HG03457 (cell line): ENCODE measurements at regions not wholly inside any gene's neighbourhood (a gene's known extent, or its start where the extent isn't known, plus 50 kb on each side); places are given as distances from the start of the nearest gene placed in this dataset.
"Not testable (repeated sequence)": the region's sequence is repeated elsewhere in the genome, so short reads cannot be mapped to it uniquely, and the experiment has no call there.

Experiments
- ATAC-seq: cut with Tn5 transposase; IDR thresholded peaks from one replicate; pipeline ENCODE4 v1.9.1; 2021; ENCODE audit warnings: moderate number of reproducible peaks; ENCODE audit not compliant: unreplicated experiment

DNA sequence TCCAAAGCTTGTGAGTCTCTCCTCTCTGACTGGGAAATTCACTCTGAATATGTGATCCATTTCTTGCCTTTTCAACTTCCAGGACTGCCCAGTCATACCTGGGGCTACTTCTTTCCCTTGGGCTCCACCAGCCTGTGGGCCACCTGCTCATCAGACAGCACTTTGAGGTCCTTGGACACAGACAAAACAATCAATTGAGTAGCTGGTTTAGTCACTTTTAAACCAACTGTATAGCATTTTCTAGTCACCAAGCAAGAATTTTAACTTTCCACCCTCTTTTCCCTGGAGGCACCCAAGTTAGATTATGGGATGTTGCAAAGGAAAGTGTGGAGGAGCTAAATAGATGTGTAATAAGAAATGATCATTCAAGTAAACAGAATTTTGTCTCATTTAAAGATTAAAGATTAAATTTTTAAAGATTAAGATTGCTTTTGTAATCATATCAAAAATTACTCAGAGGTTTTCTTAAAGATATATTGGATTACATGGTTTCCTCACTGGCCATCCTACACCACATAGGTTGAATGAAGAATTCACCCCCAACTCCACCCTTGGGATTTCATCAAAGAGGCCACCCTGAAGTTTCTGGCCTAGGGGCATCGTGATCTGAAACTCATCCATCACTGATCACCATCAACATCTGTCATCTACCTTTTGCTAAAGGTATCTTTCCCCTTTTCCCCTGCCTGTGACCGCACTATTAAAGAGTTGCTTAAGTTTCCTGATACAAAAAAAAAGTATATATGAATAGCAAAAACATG is 219.2 kb upstream of the NR5A2 start:
- ATAC-seq = no peak

DNA sequence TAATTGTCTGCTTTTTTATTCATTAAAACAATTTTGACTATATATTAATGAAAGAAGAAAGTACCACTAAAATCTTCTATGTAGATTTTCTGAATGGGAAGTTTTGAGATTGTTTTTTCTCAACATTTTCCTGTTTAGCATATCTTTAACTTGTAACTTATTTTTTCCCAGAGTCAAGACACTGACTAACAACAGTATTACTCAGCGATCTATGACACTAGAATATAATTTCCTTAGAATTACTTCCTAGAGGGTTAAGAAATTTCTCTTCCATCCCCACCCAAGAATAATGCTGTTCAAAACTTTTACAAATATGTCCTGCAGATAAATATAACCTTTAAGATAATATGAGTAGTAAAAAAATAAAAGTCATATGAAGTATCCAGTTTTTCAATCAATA is 218.2 kb upstream of the NR5A2 start:
- no peak for ATAC-seq

DNA sequence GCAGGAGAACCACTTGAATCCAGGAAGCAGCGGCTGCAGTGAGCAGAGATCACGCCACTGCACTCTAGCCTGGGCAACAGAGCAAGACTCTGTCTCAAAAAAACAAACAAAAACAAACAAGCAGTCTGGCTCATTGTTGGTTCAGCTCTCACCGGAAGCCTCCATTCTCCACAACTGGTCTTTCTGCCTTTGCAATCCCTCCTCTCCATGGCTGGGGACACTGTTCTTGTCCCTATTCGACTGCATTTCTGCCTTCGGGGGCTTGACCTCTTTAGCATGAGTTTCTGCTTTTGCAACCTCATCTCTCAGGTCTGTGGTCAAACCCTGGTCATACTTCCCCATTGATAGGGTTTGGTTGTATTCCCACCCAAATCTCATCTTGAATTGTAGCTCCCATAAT is 216.3 kb upstream of the NR5A2 start:
- ATAC-seq = no peak

DNA sequence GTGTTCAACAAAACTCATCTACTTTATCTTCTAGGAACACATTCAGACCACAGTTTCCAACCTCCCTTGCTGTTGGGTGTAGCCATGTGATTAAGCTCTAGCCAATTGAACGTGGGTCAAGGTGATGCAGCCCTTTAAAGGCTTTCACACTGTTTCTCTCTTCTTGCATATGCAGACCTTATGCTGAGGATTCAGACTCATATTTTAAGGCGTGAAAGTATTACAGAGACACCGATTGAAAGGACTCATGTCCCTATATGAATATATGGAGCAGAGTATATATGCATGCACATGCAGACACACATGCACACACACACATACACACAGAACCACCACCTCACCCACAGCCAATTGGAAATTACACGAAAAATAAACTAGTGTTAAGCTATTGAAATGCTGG is 214.3 kb upstream of the NR5A2 start:
- ATAC-seq = no peak

DNA sequence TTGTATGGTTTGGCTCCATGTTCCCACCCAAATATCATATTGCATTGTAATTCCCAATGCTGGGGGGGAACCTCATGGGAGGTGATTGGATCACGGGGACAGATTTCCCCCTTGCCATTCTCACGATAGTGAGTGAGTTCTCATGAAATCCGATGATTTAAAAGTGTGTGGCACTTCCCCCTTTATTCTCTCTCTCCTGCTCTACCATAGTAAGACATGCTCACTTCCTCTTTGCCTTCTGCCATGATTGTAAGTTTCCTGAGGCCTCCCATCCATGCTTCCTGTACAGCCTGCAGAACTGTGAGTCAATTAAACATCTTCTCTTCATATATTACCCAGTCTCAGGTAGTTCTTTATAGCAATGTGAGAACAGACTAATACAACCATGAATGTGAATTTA is 211.6 kb upstream of the NR5A2 start:
- ATAC-seq = no peak

DNA sequence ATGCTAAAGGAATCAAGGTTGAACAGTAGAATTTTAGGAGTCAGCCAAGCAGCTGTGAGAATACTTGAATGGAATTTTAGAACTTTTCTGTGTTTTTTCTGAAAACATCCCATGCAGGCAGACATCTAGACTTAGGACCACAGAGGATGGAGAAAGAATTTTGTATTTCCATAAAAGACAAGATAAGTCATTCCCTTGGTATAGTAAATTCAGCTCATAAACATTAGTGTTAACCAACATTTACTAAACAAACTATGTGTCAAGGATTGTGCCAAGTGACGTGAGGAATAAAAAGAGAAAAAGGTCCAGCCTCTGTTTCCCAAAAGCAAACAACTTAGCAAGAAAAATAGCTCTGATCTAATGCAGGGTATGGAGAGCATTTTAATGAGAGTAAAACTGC is 210.2 kb upstream of the NR5A2 start:
- no peak for ATAC-seq

DNA sequence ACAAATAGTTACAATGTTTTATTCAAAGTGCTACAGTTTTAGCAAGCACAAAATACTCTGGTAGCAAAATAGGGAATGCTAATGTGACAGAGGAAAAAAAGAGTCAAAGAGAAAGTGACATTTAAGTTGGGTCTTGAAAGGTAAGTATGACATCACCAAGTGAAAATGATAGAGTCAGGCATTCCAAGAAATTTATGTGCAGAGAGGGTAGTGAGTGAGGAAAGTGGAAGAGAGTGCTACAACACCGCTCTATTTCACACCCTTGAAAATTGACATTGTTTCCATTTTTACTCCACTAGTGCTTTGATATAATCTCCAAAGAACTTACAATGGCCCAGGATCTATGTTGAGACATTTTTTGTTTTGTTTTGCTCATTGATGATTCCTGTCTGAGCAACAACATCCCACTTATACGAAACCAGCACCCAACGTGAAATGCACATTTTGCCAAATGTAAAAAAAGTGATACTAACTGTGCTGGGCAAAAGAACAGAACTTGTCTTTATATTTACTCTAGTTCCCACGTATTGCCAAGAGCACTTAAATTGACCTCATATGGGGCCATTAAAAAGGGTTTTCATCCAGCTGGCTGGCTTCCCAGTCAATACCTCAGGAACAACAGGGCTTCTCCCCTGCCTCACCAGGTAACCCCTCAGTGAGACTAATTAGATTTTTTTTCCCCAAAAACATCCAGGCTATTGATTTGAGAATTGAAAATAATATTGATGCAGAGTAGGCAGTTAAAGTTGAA is 206.3 kb upstream of the NR5A2 start:
- no peak for ATAC-seq

DNA sequence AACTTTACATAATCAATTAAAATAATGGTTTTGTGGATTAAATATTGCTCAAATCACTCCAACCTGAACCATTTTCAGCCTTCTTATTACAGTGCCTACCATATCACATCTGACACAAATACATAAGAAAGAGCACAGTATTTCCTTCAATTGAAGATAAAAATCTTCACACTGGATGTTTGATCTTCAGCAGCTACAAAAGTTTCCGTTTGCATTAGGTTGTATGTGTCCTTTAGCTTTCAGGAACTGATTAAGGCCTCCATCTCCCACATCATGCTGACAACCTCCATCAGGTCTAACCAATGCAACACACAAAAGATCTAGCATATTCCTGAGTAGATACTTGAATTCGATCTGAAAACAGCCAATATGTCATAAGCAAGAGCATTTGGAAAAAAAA is 195.1 kb upstream of the NR5A2 start:
- no peak for ATAC-seq

DNA sequence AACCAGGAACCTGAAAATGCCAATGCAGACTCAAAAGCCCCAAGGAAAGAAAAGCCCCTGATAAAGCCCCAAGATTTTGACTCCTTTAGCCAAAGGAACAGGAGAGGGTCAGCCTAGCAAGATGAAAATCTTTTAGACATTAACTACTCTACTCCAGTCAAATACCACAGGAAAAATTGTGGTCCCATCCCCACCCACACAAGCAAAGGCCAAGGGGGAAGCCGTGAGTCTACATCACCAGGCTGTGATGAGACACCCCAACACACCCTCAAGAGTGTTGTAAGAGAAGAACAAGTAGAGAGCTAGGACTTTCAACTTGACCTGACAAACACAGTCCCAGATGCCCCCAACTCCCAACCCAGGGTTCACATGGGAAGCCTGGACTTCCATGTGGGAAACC is 192.8 kb upstream of the NR5A2 start:
- ATAC-seq = no peak

DNA sequence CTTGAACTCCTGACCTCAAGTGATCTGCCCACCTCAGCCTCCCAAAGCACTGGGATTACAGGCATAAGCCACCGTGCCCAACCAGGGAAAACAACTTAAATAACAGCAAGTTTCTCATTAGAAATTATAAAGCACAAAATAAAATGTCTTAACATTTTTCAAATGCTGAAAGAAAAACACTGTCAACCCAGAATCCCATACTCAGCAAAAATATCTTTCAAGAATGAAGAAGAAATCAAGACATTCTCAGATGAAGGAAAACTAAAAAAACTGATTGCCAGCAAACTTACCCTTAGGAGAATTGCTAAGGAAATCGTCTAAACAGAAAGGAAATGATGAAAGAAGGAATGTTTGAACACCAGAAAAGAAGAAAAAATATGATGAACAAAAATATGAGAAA is 191.1 kb upstream of the NR5A2 start:
- ATAC-seq = no peak

DNA sequence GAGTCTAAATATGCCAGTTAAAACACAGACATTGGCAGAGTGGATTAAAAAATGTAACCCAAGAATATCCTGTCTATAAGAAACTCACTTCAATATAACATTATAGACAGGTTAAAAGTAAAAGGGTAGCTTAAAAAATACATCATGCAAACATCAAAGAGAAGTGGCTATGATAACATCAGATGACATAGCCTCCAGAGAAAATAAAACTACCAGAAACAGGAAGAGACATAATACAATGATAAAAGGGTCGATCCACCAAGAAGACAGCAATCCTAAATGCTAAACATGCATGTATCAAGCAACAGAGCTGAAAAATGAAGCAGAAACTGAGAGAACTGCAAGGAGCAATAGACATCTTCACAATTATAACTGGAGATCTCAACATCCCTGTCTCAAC is 190.2 kb upstream of the NR5A2 start:
- ATAC-seq = no peak

DNA sequence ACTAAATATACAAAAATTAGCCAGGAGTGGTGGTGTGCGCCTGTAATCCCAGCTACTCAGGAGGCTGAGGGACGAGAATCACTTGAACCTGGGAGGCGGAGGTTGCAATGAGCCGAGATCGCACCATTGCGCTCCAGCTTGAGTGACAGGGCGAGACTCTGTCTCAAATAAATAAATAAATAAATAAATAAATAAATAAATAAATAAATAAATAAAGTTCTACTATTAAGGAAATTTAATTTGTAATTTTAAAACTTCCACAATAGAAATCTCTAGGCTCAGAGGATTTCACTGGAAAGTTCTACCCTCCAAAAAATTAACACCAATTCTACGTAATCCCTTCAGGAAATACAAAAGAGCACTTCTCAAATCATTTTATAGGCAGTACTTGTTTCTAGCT is 187.9 kb upstream of the NR5A2 start:
- ATAC-seq = not testable (repeated sequence)

DNA sequence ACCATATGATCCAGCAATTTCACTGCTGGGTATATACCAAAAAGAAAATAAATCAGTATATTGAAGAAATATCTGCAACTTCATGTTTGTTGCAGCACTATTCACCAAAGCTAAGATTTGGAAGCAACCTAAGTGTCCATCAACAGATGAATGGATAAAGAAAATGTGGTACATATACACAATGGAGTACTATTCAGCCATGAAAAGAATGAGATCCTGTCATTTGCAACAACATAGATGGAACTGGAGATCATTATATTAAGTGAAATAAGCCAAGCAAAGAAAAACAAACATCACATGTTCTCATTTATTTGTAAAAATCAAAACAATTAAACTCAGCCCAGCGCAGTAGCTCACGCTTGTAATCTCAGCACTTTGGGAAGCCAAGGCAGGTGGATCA is 184.4 kb upstream of the NR5A2 start:
- ATAC-seq = not testable (repeated sequence)

DNA sequence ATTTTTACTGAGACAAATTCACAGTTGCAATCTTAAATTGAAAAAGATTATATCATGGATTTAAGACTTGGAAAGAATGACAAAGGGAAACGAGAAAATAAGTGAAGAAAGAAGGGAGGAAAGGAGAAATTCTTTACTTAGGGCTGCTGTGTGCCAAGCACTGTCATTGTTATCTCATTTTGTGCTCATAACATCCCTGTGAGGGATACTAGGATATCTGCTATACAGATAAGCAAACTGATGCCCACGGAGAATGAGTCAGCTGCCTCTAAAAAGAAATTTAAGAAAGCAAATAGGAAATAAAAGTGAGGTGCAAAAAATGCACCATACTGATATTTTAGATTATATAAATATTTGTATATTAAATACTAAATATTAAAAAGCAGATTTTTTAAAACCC is 183.6 kb upstream of the NR5A2 start:
- ATAC-seq = no peak

DNA sequence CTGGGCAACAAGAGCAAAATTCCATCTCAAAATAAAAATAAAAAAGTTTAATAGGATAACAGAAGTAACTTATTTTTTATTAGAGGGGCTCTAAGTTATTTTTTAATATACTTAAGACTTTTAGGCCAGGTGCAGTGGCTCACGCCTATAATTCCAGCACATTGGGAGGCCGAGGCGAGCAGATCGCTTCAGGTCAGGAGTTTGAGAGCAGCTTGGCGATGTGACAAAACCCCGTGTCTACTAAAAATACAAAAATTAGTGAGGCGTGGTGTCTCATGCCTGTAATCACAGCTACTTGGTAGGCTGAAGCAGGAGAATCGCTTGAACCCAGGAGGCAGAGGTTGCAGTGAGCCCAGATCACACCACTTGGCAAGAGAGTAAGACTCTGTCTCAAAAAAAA is 180.5 kb upstream of the NR5A2 start:
- no peak for ATAC-seq

DNA sequence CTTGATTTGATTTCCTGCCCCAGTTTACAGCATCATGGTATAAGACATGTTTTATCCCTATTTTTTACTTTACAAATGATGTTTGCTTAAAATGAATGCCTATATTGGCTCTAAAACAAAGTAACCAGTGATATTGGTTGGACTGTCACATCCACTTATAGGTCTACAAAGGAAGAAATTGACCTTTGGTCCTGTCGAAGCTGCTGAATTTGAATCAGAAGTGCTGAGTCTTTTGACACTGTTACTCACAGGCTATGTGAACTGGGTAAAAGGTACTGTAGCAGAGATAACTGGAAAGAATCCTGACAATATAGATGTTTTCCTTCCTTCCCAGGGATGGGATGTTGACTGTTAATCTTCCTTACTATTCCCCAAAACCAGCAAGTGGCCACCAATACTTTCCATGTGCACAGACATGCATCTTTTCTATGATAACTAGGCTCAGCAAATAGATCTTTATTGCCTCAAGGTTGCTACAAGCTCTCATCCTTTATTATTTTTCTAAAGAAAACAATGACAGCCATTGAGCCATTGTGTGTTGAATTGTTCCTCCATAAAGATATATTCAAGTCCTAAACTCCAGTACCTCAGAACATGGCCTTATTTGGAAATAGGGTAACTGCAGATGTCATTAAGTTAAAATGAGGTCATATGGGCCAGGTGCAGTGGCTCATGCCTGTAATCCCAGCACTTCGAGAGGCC is 175.9 kb upstream of the NR5A2 start:
- ATAC-seq = no peak

DNA sequence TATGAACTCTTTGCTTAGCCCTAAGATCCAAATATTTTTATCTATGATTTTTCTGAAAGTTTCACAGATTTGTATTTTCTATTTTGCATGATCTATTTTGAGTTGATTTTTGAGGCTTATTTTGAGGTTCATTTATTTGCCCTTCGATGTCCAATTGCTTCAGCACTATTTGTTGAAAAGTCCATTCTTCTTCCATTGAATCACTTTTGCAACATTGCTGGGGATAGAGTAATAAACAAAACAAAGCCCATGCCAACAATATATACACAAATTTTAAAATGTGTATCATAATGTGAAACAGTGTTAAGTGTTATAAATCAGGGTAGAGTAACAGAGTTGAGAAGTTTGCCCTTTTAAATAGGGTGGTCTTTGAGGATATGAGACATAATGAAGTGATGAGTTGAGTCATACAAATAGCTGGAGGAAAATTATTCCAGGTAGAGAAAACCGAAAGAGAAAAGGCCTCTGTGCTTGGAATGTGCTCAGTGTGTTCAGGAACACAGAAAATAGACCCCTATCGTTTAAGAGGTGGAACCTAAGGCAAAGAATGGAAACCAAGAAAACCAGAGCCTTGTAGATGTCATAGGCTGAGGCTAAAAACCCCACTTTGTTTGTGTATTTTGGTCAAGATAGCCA is 172.7 kb upstream of the NR5A2 start:
- ATAC-seq = no peak

DNA sequence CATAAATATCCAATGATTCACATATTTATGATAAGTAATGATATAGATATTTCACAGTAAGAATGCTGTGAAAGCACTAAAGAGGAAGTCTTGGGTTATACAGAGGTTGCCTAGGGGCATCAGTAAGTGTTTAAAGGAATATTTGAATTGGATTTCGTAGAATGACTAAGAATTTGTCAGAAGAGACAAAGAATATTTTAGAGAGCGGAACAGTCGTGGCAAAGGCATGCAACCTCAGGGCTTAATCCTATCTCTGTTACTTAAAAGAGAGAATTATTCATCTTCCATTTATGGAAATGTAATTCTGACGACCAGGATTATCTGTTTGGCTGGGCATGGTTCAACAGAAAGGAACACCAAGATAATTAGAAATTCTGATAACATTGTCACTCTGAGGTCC is 171.9 kb upstream of the NR5A2 start:
- ATAC-seq = no peak

DNA sequence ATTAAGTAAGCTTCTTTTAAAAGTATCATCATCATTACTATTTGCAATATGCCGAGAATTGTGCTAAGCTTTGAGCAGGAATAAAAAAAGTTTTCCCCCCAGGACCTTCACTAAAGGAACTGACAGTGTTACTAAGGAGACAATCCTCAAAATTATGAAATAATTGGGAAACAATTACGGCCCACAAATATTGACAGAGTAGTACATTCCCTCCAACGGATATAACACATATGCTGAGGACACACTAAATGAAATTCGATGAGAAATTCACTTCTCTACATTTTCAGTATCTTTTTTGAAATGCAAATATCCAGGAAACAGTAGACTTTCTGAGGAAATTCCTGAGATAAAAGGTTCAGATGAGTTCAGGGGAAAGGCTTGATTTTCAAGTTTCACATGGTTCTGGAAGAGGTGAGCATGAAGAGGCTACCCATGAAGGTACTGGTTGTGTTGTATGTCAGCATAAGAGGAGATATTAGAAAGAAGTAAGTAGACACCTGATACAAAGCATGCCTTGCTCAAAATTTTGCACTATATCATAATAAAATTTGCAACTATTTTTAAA is 171.2 kb upstream of the NR5A2 start:
- ATAC-seq = no peak

DNA sequence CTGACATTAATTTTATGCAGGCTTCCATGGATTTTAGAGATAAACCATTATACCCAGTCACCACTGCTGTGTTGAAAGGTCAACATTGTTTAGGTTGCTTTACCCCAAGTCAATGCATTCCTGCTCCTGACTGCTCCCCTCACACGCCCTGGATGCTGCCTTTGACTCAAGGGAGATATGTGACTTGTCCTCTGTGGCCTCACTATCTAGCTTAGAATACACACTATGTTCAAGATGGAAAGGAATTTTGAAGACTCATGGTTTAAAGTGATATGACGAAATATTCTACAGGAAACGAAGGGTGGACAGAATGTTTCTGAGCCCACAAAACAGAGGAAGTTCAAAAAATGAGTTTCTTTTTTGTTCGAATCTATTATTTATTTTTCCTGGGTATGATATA is 170.4 kb upstream of the NR5A2 start:
- ATAC-seq = no peak

DNA sequence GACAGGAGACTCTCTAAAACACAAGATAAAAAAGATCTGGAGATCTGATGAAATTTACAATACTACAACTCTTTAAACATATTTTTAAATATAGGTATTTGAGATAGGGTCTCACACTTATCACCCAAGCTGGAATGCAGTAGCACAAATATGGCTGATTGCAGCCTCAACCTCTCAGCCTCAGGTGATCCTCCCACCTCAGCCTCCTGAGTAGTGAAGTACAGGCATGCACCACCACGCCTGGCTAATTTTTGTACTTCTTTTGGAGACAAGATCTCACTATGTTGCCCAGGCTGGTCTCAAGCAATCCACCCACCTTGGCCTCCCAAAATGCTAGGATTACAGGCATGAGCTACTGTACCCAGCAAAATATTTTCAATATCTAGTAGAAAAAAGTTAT is 170.0 kb upstream of the NR5A2 start:
- ATAC-seq = no peak
